ENCODE measurements at regions not wholly inside any gene's neighbourhood (a gene's known extent, or its start where the extent isn't known, plus 50 kb on each side); places are given as distances from the start of the nearest gene placed in this dataset.

DNA sequence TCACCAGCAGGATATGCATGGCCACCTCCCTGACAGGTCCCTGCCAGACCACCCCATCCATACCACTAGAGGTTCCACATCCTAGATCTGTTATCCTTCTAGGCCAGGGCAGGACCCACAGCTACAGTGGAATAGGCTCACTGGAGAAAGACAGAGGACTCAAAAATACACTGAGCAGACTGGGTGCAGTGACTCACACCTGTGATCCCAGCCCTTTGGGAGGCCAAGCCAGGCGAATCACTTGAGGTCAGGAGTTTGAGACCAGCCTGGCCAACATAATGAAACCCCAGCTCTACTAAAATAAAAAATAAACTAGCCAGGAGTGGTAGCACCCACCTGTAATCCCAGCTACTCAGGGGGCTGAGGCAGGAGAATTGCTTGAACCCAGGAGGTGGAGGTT lies 56.5 kb upstream of the TESK1 start:
- Histone ChIP-seq H3K9me2 (replicated peaks; ENCODE audit: control insufficient read depth, low read length) (no peaks in the 10 kb centered on the region), H3K4me1 (ENCODE audit: control insufficient read depth, low read length) (peaks cover 2% of the 10 kb centered on the region), H3F3A (ENCODE audit: control insufficient read depth, insufficient read depth) (no peaks in the 10 kb centered on the region), H3K4me3 (ENCODE audit: low read length) (no peak overlapping the region), H3K36me3 (ENCODE audit: control insufficient read depth, low read length) (no peaks in the 10 kb centered on the region), H3K79me2 (ENCODE audit: control insufficient read depth, low read length) (no peaks in the 10 kb centered on the region), H3K4me2 (ENCODE audit: low read length) (no peak overlapping the region), H3K27me3 (ENCODE audit: control insufficient read depth, low read length) (peaks cover 19% of the 10 kb centered on the region), H3K9me3 (ENCODE audit: control insufficient read depth, insufficient read depth, low read length) (no peaks in the 10 kb centered on the region), H3K27ac (ENCODE audit: low read depth, low read length) (no peak overlapping the region), H4K20me1 (ENCODE audit: control insufficient read depth, insufficient read depth, low read depth, low read length) (no peaks in the 10 kb centered on the region)
- TF ChIP-seq, protein P1, sequence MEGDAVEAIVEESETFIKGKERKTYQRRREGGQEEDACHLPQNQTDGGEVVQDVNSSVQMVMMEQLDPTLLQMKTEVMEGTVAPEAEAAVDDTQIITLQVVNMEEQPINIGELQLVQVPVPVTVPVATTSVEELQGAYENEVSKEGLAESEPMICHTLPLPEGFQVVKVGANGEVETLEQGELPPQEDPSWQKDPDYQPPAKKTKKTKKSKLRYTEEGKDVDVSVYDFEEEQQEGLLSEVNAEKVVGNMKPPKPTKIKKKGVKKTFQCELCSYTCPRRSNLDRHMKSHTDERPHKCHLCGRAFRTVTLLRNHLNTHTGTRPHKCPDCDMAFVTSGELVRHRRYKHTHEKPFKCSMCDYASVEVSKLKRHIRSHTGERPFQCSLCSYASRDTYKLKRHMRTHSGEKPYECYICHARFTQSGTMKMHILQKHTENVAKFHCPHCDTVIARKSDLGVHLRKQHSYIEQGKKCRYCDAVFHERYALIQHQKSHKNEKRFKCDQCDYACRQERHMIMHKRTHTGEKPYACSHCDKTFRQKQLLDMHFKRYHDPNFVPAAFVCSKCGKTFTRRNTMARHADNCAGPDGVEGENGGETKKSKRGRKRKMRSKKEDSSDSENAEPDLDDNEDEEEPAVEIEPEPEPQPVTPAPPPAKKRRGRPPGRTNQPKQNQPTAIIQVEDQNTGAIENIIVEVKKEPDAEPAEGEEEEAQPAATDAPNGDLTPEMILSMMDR (IDR thresholded peaks at IDR 0.05; ENCODE audit: low read depth, low read length, poor library complexity, severe bottlenecking): no peak
- TF ChIP-seq EZH2phosphoT487 (IDR thresholded peaks at IDR 0.05; ENCODE audit: borderline replicate concordance, low read length): no peak

DNA sequence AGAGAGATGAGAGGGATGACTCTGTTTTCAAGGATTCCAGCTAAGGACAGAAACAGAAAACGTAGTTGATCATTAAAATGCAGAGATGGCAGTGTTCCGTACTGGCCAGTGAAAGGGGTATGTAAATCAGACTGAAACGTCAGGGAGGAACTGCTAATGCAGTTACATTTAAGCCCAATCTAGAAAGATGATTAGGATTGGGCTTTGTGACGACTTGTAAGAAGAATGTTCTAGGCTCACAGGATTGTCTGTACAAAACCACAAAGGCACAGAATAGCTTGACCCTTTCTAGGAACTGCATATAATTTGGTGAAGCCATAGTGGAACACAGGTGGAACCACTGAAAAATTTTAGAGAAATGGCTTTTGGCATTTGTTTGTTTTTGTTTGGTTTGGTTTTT lies 55.6 kb upstream of the TESK1 start:
- H3K4me2 ChIP-seq (ENCODE audit: low read length): no peak overlapping the region
- no peaks in the 10 kb centered on the region for H3K9me3 ChIP-seq (ENCODE audit: control insufficient read depth, insufficient read depth, low read length)
- peaks cover 9% of the 10 kb centered on the region for H3K4me1 ChIP-seq (ENCODE audit: control insufficient read depth, low read length)
- no peaks in the 10 kb centered on the region for H3K9me2 ChIP-seq (replicated peaks; ENCODE audit: control insufficient read depth, low read length)
- no peak overlapping the region for H3K27ac ChIP-seq (ENCODE audit: low read depth, low read length)
- no peaks in the 10 kb centered on the region for H3F3A ChIP-seq (ENCODE audit: control insufficient read depth, insufficient read depth)
- no peak for TF ChIP-seq EZH2phosphoT487 (IDR thresholded peaks at IDR 0.05; ENCODE audit: borderline replicate concordance, low read length)
- TF ChIP-seq, protein P1 (IDR thresholded peaks at IDR 0.05; ENCODE audit: low read depth, low read length, poor library complexity, severe bottlenecking): no peak
- H3K36me3 ChIP-seq (ENCODE audit: control insufficient read depth, low read length): no peaks in the 10 kb centered on the region
- H3K27me3 ChIP-seq (ENCODE audit: control insufficient read depth, low read length): peaks cover 19% of the 10 kb centered on the region
- H3K4me3 ChIP-seq (ENCODE audit: low read length): no peak overlapping the region
- no peaks in the 10 kb centered on the region for H3K79me2 ChIP-seq (ENCODE audit: control insufficient read depth, low read length)
- H4K20me1 ChIP-seq (ENCODE audit: control insufficient read depth, insufficient read depth, low read depth, low read length): no peaks in the 10 kb centered on the region

DNA sequence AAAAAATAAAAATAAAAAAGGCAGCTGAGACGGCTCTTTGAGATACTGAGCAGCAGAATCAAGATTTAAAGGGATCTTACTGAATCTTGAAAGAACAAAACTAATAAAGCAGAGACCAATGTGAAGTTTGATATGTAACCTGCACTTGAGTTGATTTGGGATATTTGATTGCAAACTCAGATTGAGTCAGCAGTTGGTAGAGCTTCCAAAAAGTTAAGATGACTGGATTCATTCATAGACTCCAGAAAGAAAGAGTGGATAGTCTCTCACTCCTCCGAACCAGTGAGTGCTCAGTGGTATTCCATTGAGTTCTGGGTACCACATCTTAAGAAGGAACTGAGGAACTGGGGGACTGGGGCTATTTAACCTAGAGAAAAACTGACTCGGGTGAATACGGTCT lies 52.7 kb upstream of the TESK1 start:
- peaks cover 9% of the 10 kb centered on the region for H3K4me1 ChIP-seq (ENCODE audit: control insufficient read depth, low read length)
- H3F3A ChIP-seq (ENCODE audit: control insufficient read depth, insufficient read depth): no peaks in the 10 kb centered on the region
- H3K9me3 ChIP-seq (ENCODE audit: control insufficient read depth, insufficient read depth, low read length): no peaks in the 10 kb centered on the region
- H3K4me3 ChIP-seq (ENCODE audit: low read length): no peak overlapping the region
- no peaks in the 10 kb centered on the region for H4K20me1 ChIP-seq (ENCODE audit: control insufficient read depth, insufficient read depth, low read depth, low read length)
- H3K79me2 ChIP-seq (ENCODE audit: control insufficient read depth, low read length): no peaks in the 10 kb centered on the region
- no peak for TF ChIP-seq EZH2phosphoT487 (IDR thresholded peaks at IDR 0.05; ENCODE audit: borderline replicate concordance, low read length)
- TF ChIP-seq, protein P1 (IDR thresholded peaks at IDR 0.05; ENCODE audit: low read depth, low read length, poor library complexity, severe bottlenecking): no peak
- H3K4me2 ChIP-seq (ENCODE audit: low read length): no peak overlapping the region
- peaks cover 6% of the 10 kb centered on the region for H3K27me3 ChIP-seq (ENCODE audit: control insufficient read depth, low read length)
- no peaks in the 10 kb centered on the region for H3K9me2 ChIP-seq (replicated peaks; ENCODE audit: control insufficient read depth, low read length)
- no peaks in the 10 kb centered on the region for H3K36me3 ChIP-seq (ENCODE audit: control insufficient read depth, low read length)
- H3K27ac ChIP-seq (ENCODE audit: low read depth, low read length): no peak overlapping the region

DNA sequence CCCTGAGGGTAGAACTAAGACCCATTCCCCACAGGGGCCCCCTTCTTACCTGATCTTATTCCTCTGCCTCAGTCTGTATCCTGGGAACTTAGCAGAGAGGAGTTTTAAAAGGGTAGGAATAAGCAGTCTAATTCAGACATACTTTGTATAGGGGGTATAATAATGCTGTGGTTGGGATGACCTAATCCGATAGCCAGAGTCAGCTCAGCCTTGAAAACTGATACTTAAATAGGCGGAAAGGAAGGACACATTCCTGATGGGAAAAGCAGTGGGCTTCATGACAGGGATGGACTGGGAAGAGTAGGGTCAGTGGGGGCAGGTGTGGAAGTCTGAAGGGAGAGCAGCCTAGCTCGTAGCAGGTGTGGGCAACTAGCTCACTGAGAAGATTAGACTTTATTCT lies 52.2 kb upstream of the TESK1 start:
- Histone ChIP-seq H3F3A (ENCODE audit: control insufficient read depth, insufficient read depth) (no peaks in the 10 kb centered on the region), H3K79me2 (ENCODE audit: control insufficient read depth, low read length) (no peaks in the 10 kb centered on the region), H3K4me1 (ENCODE audit: control insufficient read depth, low read length) (peaks cover 9% of the 10 kb centered on the region), H4K20me1 (ENCODE audit: control insufficient read depth, insufficient read depth, low read depth, low read length) (no peaks in the 10 kb centered on the region), H3K9me3 (ENCODE audit: control insufficient read depth, insufficient read depth, low read length) (no peaks in the 10 kb centered on the region), H3K9me2 (replicated peaks; ENCODE audit: control insufficient read depth, low read length) (no peaks in the 10 kb centered on the region), H3K4me3 (ENCODE audit: low read length) (no peak overlapping the region), H3K36me3 (ENCODE audit: control insufficient read depth, low read length) (no peaks in the 10 kb centered on the region), H3K4me2 (ENCODE audit: low read length) (no peak overlapping the region), H3K27me3 (ENCODE audit: control insufficient read depth, low read length) (peaks cover 6% of the 10 kb centered on the region), H3K27ac (ENCODE audit: low read depth, low read length) (no peak overlapping the region)
- no peak for TF ChIP-seq EZH2phosphoT487 (IDR thresholded peaks at IDR 0.05; ENCODE audit: borderline replicate concordance, low read length)
- TF ChIP-seq, protein P1 (IDR thresholded peaks at IDR 0.05; ENCODE audit: low read depth, low read length, poor library complexity, severe bottlenecking): no peak

Measured in DOHH2 (cell line).